ENCODE measurements at regions not wholly inside any gene's neighbourhood (a gene's known extent, or its start where the extent isn't known, plus 50 kb on each side); places are given as distances from the start of the nearest gene placed in this dataset.
A peak's percentile ranks its signal among the peaks of the same experiment; 100 is the strongest.

GRCh38 chr12:77679686-77680085 lies 151.0 kb upstream of the NAV3 start:
- TF ChIP-seq POLR2AphosphoS5 (IDR thresholded peaks at IDR 0.05) (no peak), CTCF (IDR thresholded peaks at IDR 0.05) (no peak), EP300 (IDR thresholded peaks at IDR 0.05) (no peak), POLR2A (IDR thresholded peaks at IDR 0.05) (no peak)
- WGBS, 2 donors: 91 to 96% methylated on average over 8 of the region's 8 CpGs
- H3K27me3 ChIP-seq: no peaks in the 10 kb centered on the region
- H3K36me3 ChIP-seq: no peaks in the 10 kb centered on the region
- no peak overlapping the region for H3K4me3 ChIP-seq
- no peak for DNase-seq
- H3K9me3 ChIP-seq: no peaks in the 10 kb centered on the region
- no peak overlapping the region for H3K27ac ChIP-seq
- no peaks in the 10 kb centered on the region for H3K4me1 ChIP-seq
- ATAC-seq (ENCODE audit: low FRiP score in 2 of 2): no peak

- H3K27me3 ChIP-seq: no peaks in the 10 kb centered on the region
- WGBS, 2 donors: 36 to 39% methylated on average over 1 of the region's 1 CpG
- H3K27ac ChIP-seq: no peak overlapping the region
- no peaks in the 10 kb centered on the region for H3K9me3 ChIP-seq
- no peaks in the 10 kb centered on the region for H3K4me1 ChIP-seq
- ATAC-seq (ENCODE audit: low FRiP score in 2 of 2) (no peak), DNase-seq (no peak)
- H3K36me3 ChIP-seq: no peaks in the 10 kb centered on the region
- H3K4me3 ChIP-seq: no peak overlapping the region
- TF ChIP-seq CTCF (IDR thresholded peaks at IDR 0.05) (no peak), POLR2A (IDR thresholded peaks at IDR 0.05) (no peak), EP300 (IDR thresholded peaks at IDR 0.05) (no peak), POLR2AphosphoS5 (IDR thresholded peaks at IDR 0.05) (no peak)
Measured at GRCh38 chr12:77678621-77679020, 152.1 kb upstream of the NAV3 start.

- WGBS, 2 donors: 82 to 88% methylated on average over 6 of the region's 6 CpGs
- H3K9me3 ChIP-seq: no peaks in the 10 kb centered on the region
- ATAC-seq (ENCODE audit: low FRiP score in 2 of 2) (peak in 1 of 2 donors; percentile 11), DNase-seq (no peak)
- no peak overlapping the region for H3K4me3 ChIP-seq
- H3K27ac ChIP-seq: no peak overlapping the region
- no peaks in the 10 kb centered on the region for H3K27me3 ChIP-seq
- H3K36me3 ChIP-seq: no peaks in the 10 kb centered on the region
- no peak for TF ChIP-seq POLR2AphosphoS5 (IDR thresholded peaks at IDR 0.05)
- no peak for TF ChIP-seq POLR2A (IDR thresholded peaks at IDR 0.05)
- TF ChIP-seq CTCF (IDR thresholded peaks at IDR 0.05): no peak
- no peak for TF ChIP-seq EP300 (IDR thresholded peaks at IDR 0.05)
- H3K4me1 ChIP-seq: no peaks in the 10 kb centered on the region
Measured at GRCh38 chr12:77667101-77667500, 163.6 kb upstream of the NAV3 start.

GRCh38 chr12:77648716-77649115 lies 182.0 kb upstream of the NAV3 start:
- Histone ChIP-seq H3K27me3 (no peaks in the 10 kb centered on the region), H3K4me3 (no peak overlapping the region), H3K4me1 (no peaks in the 10 kb centered on the region), H3K27ac (no peak overlapping the region), H3K9me3 (no peaks in the 10 kb centered on the region), H3K36me3 (no peaks in the 10 kb centered on the region)
- DNase-seq (no peak), ATAC-seq (ENCODE audit: low FRiP score in 2 of 2) (peak in 1 of 2 donors; percentile 41)
- TF ChIP-seq POLR2AphosphoS5 (IDR thresholded peaks at IDR 0.05): no peak
- TF ChIP-seq POLR2A (IDR thresholded peaks at IDR 0.05): no peak
- no peak for TF ChIP-seq EP300 (IDR thresholded peaks at IDR 0.05)
- no peak for TF ChIP-seq CTCF (IDR thresholded peaks at IDR 0.05)

- Histone ChIP-seq H3K27ac (no peak overlapping the region), H3K27me3 (no peaks in the 10 kb centered on the region), H3K4me1 (no peaks in the 10 kb centered on the region), H3K9me3 (no peaks in the 10 kb centered on the region), H3K4me3 (no peak overlapping the region), H3K36me3 (no peaks in the 10 kb centered on the region)
- TF ChIP-seq CTCF (IDR thresholded peaks at IDR 0.05) (no peak), POLR2AphosphoS5 (IDR thresholded peaks at IDR 0.05) (no peak), POLR2A (IDR thresholded peaks at IDR 0.05) (no peak), EP300 (IDR thresholded peaks at IDR 0.05) (no peak)
- DNase-seq: no peak
- ATAC-seq (ENCODE audit: low FRiP score in 2 of 2): no peak
- 72 to 80% methylated on average over 5 of the region's 5 CpGs for WGBS, 2 donors
Measured at GRCh38 chr12:77645966-77646598, 184.6 kb upstream of the NAV3 start.
